H9 (cell line): ENCODE measurements at regions not wholly inside any gene's neighbourhood (a gene's known extent, or its start where the extent isn't known, plus 50 kb on each side); places are given as distances from the start of the nearest gene placed in this dataset.

Experiments used
- DNase-seq: peaks from one replicate; pipeline ENCODE4 v3.0.0-alpha.2; 2017
- H2AFZ ChIP-seq: one replicate; pipeline ENCODE4 v1.6.1; 2013; ENCODE audit warnings: mild to moderate bottlenecking, low read length, control low read depth, moderate library complexity
- H2AK5ac ChIP-seq: 2 replicates; pipeline ENCODE4 v1.6.1; 2013; ENCODE audit warnings: low read length, control low read depth, mixed read lengths; ENCODE audit not compliant: insufficient read length
- H2BK120ac ChIP-seq: one replicate; pipeline ENCODE4 v1.6.1; 2013; ENCODE audit warnings: low read depth, mild to moderate bottlenecking, low read length, control low read depth, inconsistent platforms; ENCODE audit not compliant: poor library complexity, severe bottlenecking
- H2BK12ac ChIP-seq: 2 replicates; pipeline ENCODE4 v1.6.1; 2013; ENCODE audit warnings: low read length, control low read depth, mixed read lengths, low read depth; ENCODE audit not compliant: insufficient read length
- H2BK15ac ChIP-seq: 2 replicates; pipeline ENCODE4 v1.6.1; 2013; ENCODE audit warnings: low read depth, low read length, control low read depth
- H2BK20ac ChIP-seq: one replicate; pipeline ENCODE4 v1.6.1; 2013; ENCODE audit warnings: low read depth, mild to moderate bottlenecking, low read length, control low read depth, inconsistent platforms; ENCODE audit not compliant: poor library complexity, severe bottlenecking
- H2BK5ac ChIP-seq: 2 replicates; pipeline ENCODE4 v1.6.1; 2013; ENCODE audit warnings: low read length, control low read depth, mixed read lengths; ENCODE audit not compliant: insufficient read length
- H3K14ac ChIP-seq: 2 replicates; pipeline ENCODE4 v1.6.1; 2013; ENCODE audit warnings: low read length, control low read depth; ENCODE audit not compliant: insufficient read depth
- H3K18ac ChIP-seq: 2 replicates; pipeline ENCODE4 v1.6.1; 2013; ENCODE audit warnings: low read depth, mild to moderate bottlenecking, mixed read lengths, low read length, control low read depth; ENCODE audit not compliant: insufficient read length
- H3K23ac ChIP-seq: 2 replicates; pipeline ENCODE4 v1.6.1; 2013; ENCODE audit warnings: low read length, control low read depth, mixed read lengths, low read depth; ENCODE audit not compliant: insufficient read length
- H3K23me2 ChIP-seq: 2 replicates; pipeline ENCODE4 v1.6.1; 2013; ENCODE audit warnings: low read depth, mild to moderate bottlenecking, mixed read lengths, low read length, control low read depth; ENCODE audit not compliant: insufficient read length, poor library complexity, severe bottlenecking
- H3K27ac ChIP-seq: 2 replicates; pipeline ENCODE4 v1.5.1; 2013; ENCODE audit warnings: low read length, control low read depth, mixed read lengths, low read depth; ENCODE audit not compliant: insufficient read length
- H3K27me3 ChIP-seq: 2 replicates; pipeline ENCODE4 v1.6.1; 2013; ENCODE audit warnings: low read length, control low read depth, inconsistent platforms; ENCODE audit not compliant: insufficient read depth
- H3K4ac ChIP-seq: 2 replicates; pipeline ENCODE4 v1.6.1; 2013; ENCODE audit warnings: low read depth, mild to moderate bottlenecking, control low read depth, inconsistent platforms, low read length, moderate library complexity
- H3K4me1 ChIP-seq: 2 replicates; pipeline ENCODE4 v1.6.1; 2013; ENCODE audit warnings: low read length, control low read depth, inconsistent platforms; ENCODE audit not compliant: insufficient read depth
- H3K4me2 ChIP-seq: 2 replicates; pipeline ENCODE4 v1.6.1; 2013; ENCODE audit warnings: low read length, control low read depth, mixed read lengths; ENCODE audit not compliant: insufficient read length, insufficient read depth
- H3K56ac ChIP-seq: 2 replicates; pipeline ENCODE4 v1.6.1; 2013; ENCODE audit warnings: low read depth, mild to moderate bottlenecking, mixed read lengths, low read length, control low read depth; ENCODE audit not compliant: insufficient read length
- H3K79me1 ChIP-seq: 2 replicates; pipeline ENCODE4 v1.6.1; 2013; ENCODE audit warnings: low read depth, mild to moderate bottlenecking, moderate library complexity, low read length, control low read depth, inconsistent platforms; ENCODE audit not compliant: insufficient read depth, poor library complexity, severe bottlenecking
- H3K79me2 ChIP-seq: 2 replicates; pipeline ENCODE4 v1.6.1; 2013; ENCODE audit warnings: low read length, control low read depth, inconsistent platforms; ENCODE audit not compliant: insufficient read depth
- H3K9ac ChIP-seq: 2 replicates; pipeline ENCODE4 v1.6.1; 2013; ENCODE audit warnings: low read length, control low read depth, mixed read lengths; ENCODE audit not compliant: insufficient read length; ENCODE audit errors: extremely low read depth
- H3K9me3 ChIP-seq: one replicate; pipeline ENCODE4 v1.6.1; 2013; ENCODE audit warnings: low read depth, low read length, inconsistent platforms; ENCODE audit not compliant: control insufficient read depth
- H3T11ph ChIP-seq: one replicate; pipeline ENCODE4 v1.6.1; 2013; ENCODE audit warnings: mild to moderate bottlenecking, low read length, control low read depth, inconsistent platforms
- H4K20me1 ChIP-seq: one replicate; pipeline ENCODE4 v1.6.1; 2013; ENCODE audit not compliant: control insufficient read depth, insufficient read length, insufficient read depth
- H4K5ac ChIP-seq: 2 replicates; pipeline ENCODE4 v1.6.1; 2013; ENCODE audit warnings: low read depth, mild to moderate bottlenecking, mixed read lengths, low read length, control low read depth; ENCODE audit not compliant: insufficient read length
- H4K8ac ChIP-seq: replicated peaks from 2 replicates; pipeline ENCODE4 v1.6.1; 2013; ENCODE audit warnings: low read length, control low read depth, mixed read lengths, low read depth; ENCODE audit not compliant: insufficient read length
- H4K91ac ChIP-seq: 2 replicates; pipeline ENCODE4 v1.6.1; 2013; ENCODE audit warnings: low read depth, mild to moderate bottlenecking, moderate library complexity, mixed read lengths, low read length, control low read depth; ENCODE audit not compliant: insufficient read length
- H3K27ac Mint-ChIP-seq, 3 experiments: 2 replicates in 2 of 3; 3 replicates in 1 of 3; pipeline ENCODE4 v1.8.0; 2020 to 2021; ENCODE audit warnings: mixed read lengths in 3 of 3, mild to moderate bottlenecking in 1 of 3, moderate library complexity in 1 of 3
- H3K27me3 Mint-ChIP-seq: 2 replicates; pipeline ENCODE4 v1.8.0; 2021; ENCODE audit warnings: low read depth, mild to moderate bottlenecking, moderate library complexity, mixed read lengths
- H3K36me3 Mint-ChIP-seq, 3 experiments: 2 replicates in 2 of 3; 3 replicates in 1 of 3; pipeline ENCODE4 v1.8.0; 2020 to 2021; ENCODE audit warnings: low read depth in 3 of 3, mixed read lengths in 3 of 3; ENCODE audit not compliant: insufficient read depth in 1 of 3
- H3K4me1 Mint-ChIP-seq, 2 experiments: 2 replicates each; pipeline ENCODE4 v1.8.0; 2020; ENCODE audit warnings: mixed read lengths in 2 of 2
- H3K4me3 Mint-ChIP-seq, 2 experiments: 2 replicates in 1 of 2; 3 replicates in 1 of 2; pipeline ENCODE4 v1.8.0; 2020 to 2021; ENCODE audit warnings: mild to moderate bottlenecking in 2 of 2, mixed read lengths in 2 of 2, moderate library complexity in 1 of 2
- H3K9me3 Mint-ChIP-seq, 2 experiments: 2 replicates in 1 of 2; 3 replicates in 1 of 2; pipeline ENCODE4 v1.8.0; 2020; ENCODE audit warnings: mild to moderate bottlenecking in 2 of 2, mixed read lengths in 2 of 2, moderate library complexity in 1 of 2
- whole genome bisulfite sequencing: extraction: QIAGEN DNeasy Blood & Tissue Kit; methylation state at CpG from one replicate; pipeline ENCODE4 v1.1.7; 2013; ENCODE audit warnings: missing lambda C conversion rate, low lambda C conversion rate, mixed read lengths; ENCODE audit not compliant: insufficient read length; ENCODE audit errors: extremely low coverage; 5-methylcytosine and 5-hydroxymethylcytosine counted together
- TF ChIP-seq, protein P1 (sequence below): fragments of 200-600 bp; sonication (generic); conservative IDR thresholded peaks from 3 replicates; pipeline ENCODE4 v1.8.0; 2021; ENCODE audit warnings: antibody characterized with exemption, mild to moderate bottlenecking

DNA sequence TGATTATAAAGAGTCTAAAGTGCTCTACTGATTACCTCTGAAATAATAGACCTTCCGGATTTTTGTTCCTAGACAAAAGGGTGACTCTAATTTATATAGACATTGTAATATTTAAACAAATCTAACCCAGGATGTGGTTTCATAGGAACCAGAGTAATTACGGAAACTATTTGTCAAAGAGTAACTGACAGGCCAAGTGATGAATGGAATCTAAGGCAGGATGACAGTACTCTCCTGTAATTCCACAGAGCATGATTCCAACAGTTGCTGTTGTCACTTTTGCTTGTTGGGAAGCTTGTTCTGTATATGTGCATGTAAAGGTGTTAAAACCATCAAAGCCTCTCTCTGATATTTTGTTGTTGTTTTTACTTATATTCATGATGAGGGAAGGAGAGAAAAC lies 1141.0 kb downstream of the IGSF11 start:
- no peak overlapping the region for H4K91ac ChIP-seq

More for the DNA sequence above, 1141.0 kb downstream of the IGSF11 start:
- Histone ChIP-seq H3K18ac (no peak overlapping the region), H3K14ac (no peak overlapping the region), H2AK5ac (no peak overlapping the region), H3K79me1 (no peaks in the 10 kb centered on the region), H4K20me1 (no peaks in the 10 kb centered on the region), H2BK120ac (no peak overlapping the region), H3T11ph (no peak overlapping the region), H3K79me2 (no peaks in the 10 kb centered on the region), H3K9me3 (no peaks in the 10 kb centered on the region), H2BK20ac (no peak overlapping the region), H3K23me2 (no peaks in the 10 kb centered on the region), H2AFZ (no peak overlapping the region), H3K23ac (no peak overlapping the region), H4K8ac (no peak overlapping the region), H2BK5ac (no peak overlapping the region), H3K4me2 (no peak overlapping the region), H4K5ac (no peak overlapping the region), H2BK12ac (no peak overlapping the region), H3K9ac (no peak overlapping the region), H3K27ac (no peak overlapping the region), H3K27me3 (no peaks in the 10 kb centered on the region), H3K4ac (no peak overlapping the region), H3K56ac (no peak overlapping the region), H3K4me1 (no peaks in the 10 kb centered on the region; the same call in 1 of the 2 replicates), H2BK15ac (no peak overlapping the region)
- no peak overlapping the region for H3K4me3 Mint-ChIP-seq
- peaks cover 0 to 8% (median 4%) of the 10 kb centered on the region in 3 experiments; a peak in 2 of 7 replicates for H3K36me3 Mint-ChIP-seq
- TF ChIP-seq, protein P1, sequence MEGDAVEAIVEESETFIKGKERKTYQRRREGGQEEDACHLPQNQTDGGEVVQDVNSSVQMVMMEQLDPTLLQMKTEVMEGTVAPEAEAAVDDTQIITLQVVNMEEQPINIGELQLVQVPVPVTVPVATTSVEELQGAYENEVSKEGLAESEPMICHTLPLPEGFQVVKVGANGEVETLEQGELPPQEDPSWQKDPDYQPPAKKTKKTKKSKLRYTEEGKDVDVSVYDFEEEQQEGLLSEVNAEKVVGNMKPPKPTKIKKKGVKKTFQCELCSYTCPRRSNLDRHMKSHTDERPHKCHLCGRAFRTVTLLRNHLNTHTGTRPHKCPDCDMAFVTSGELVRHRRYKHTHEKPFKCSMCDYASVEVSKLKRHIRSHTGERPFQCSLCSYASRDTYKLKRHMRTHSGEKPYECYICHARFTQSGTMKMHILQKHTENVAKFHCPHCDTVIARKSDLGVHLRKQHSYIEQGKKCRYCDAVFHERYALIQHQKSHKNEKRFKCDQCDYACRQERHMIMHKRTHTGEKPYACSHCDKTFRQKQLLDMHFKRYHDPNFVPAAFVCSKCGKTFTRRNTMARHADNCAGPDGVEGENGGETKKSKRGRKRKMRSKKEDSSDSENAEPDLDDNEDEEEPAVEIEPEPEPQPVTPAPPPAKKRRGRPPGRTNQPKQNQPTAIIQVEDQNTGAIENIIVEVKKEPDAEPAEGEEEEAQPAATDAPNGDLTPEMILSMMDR = no peak
- H3K9me3 Mint-ChIP-seq = peaks cover 0 to 9% of the 10 kb centered on the region in 2 experiments; a peak in 3 of 5 replicates
- DNase-seq = no peak
- no peaks in the 10 kb centered on the region for H3K27me3 Mint-ChIP-seq
- H3K4me1 Mint-ChIP-seq = peaks cover 0 to 3% of the 10 kb centered on the region in 2 experiments; a peak in 2 of 4 replicates
- WGBS = no CpG with 5 or more reads among the region's 2 CpGs
- H3K27ac Mint-ChIP-seq = no peak overlapping the region
